GM18502 (cell line): ENCODE measurements at regions not wholly inside any gene's neighbourhood (a gene's known extent, or its start where the extent isn't known, plus 50 kb on each side); places are given as distances from the start of the nearest gene placed in this dataset.
"Not testable (repeated sequence)": the region's sequence is repeated elsewhere in the genome, so short reads cannot be mapped to it uniquely, and the experiment has no call there.

Experiments
- ATAC-seq: cut with Tn5 transposase; IDR thresholded peaks from one replicate; pipeline ENCODE4 v1.9.1; 2021; ENCODE audit warnings: mild to moderate bottlenecking; ENCODE audit not compliant: unreplicated experiment, poor library complexity

GRCh38 chr2:12539776-12540562 is 176.8 kb upstream of the TRIB2 start:
- ATAC-seq = no peak

- no peak for ATAC-seq
These were observed 173.4 kb upstream of the TRIB2 start for GRCh38 chr2:12543076-12543977.

GRCh38 chr2:12543978-12544558 is 172.7 kb upstream of the TRIB2 start:
- ATAC-seq = peak; percentile 91

GRCh38 chr2:12547566-12548170 is 169.1 kb upstream of the TRIB2 start:
- no peak for ATAC-seq

- no peak for ATAC-seq
These were observed 167.8 kb upstream of the TRIB2 start for GRCh38 chr2:12548906-12549305.

GRCh38 chr2:12549641-12550040 is 167.1 kb upstream of the TRIB2 start:
- ATAC-seq = no peak

GRCh38 chr2:12552092-12552491 is 164.6 kb upstream of the TRIB2 start:
- ATAC-seq = peak; percentile 37

- peak; percentile 26 for ATAC-seq
These were observed 162.3 kb upstream of the TRIB2 start for GRCh38 chr2:12554224-12555011.

- peak; percentile 64 for ATAC-seq
These were observed 161.6 kb upstream of the TRIB2 start for GRCh38 chr2:12555012-12555645.

GRCh38 chr2:12556762-12557161 is 160.0 kb upstream of the TRIB2 start:
- ATAC-seq = no peak

- ATAC-seq = no peak
These were observed 159.0 kb upstream of the TRIB2 start for GRCh38 chr2:12557688-12558087.

GRCh38 chr2:12558519-12558918 is 158.2 kb upstream of the TRIB2 start:
- no peak for ATAC-seq

GRCh38 chr2:12560618-12561017 is 156.1 kb upstream of the TRIB2 start:
- ATAC-seq = peak; percentile 43

- no peak for ATAC-seq
These were observed 149.3 kb upstream of the TRIB2 start for GRCh38 chr2:12567411-12567810.

- not testable (repeated sequence) for ATAC-seq
These were observed 147.2 kb upstream of the TRIB2 start for GRCh38 chr2:12569510-12569909.

- not testable (repeated sequence) for ATAC-seq
These were observed 146.8 kb upstream of the TRIB2 start for GRCh38 chr2:12569929-12570328.

- ATAC-seq = no peak
These were observed 139.6 kb upstream of the TRIB2 start for GRCh38 chr2:12577091-12577490.

GRCh38 chr2:12577567-12578253 is 139.0 kb upstream of the TRIB2 start:
- ATAC-seq = no peak

GRCh38 chr2:12579018-12579417 is 137.7 kb upstream of the TRIB2 start:
- no peak for ATAC-seq
